Progenitor cell of endocrine pancreas (in vitro differentiated cells): ENCODE measurements at regions not wholly inside any gene's neighbourhood (a gene's known extent, or its start where the extent isn't known, plus 50 kb on each side); places are given as distances from the start of the nearest gene placed in this dataset.

Experiments used
- DNase-seq: peaks from one replicate; pipeline ENCODE4 v3.0.0; 2021; ENCODE audit warnings: low spot score; ENCODE audit not compliant: unreplicated experiment
- H3K27ac Mint-ChIP-seq: 2 replicates; pipeline ENCODE4 v1.8.0; 2021; ENCODE audit warnings: mild to moderate bottlenecking, moderate library complexity, mixed read lengths
- H3K27me3 Mint-ChIP-seq: 2 replicates; pipeline ENCODE4 v1.8.0; 2021; ENCODE audit warnings: mixed read lengths
- H3K36me3 Mint-ChIP-seq: 2 replicates; pipeline ENCODE4 v1.8.0; 2022; ENCODE audit warnings: mixed read lengths; ENCODE audit not compliant: insufficient read depth
- H3K4me1 Mint-ChIP-seq: 2 replicates; pipeline ENCODE4 v1.8.0; 2021; ENCODE audit warnings: low read depth, mixed read lengths
- H3K4me3 Mint-ChIP-seq: 2 replicates; pipeline ENCODE4 v1.8.0; 2021; ENCODE audit warnings: low read depth, mild to moderate bottlenecking, moderate library complexity, mixed read lengths
- H3K9me3 Mint-ChIP-seq: 2 replicates; pipeline ENCODE4 v1.8.0; 2021; ENCODE audit warnings: low read depth, mixed read lengths
- TF ChIP-seq, protein P1 (sequence below): fragments of 200-600 bp; sonication (generic); IDR thresholded peaks from one replicate; pipeline ENCODE4 v1.5.0; 2021; ENCODE audit warnings: antibody characterized with exemption, mild to moderate bottlenecking; ENCODE audit not compliant: unreplicated experiment

GRCh38 chr3:159782724-159783421, 205.8 kb upstream of the IL12A start:
- no peaks in the 10 kb centered on the region for H3K9me3 Mint-ChIP-seq
- TF ChIP-seq, protein P1, sequence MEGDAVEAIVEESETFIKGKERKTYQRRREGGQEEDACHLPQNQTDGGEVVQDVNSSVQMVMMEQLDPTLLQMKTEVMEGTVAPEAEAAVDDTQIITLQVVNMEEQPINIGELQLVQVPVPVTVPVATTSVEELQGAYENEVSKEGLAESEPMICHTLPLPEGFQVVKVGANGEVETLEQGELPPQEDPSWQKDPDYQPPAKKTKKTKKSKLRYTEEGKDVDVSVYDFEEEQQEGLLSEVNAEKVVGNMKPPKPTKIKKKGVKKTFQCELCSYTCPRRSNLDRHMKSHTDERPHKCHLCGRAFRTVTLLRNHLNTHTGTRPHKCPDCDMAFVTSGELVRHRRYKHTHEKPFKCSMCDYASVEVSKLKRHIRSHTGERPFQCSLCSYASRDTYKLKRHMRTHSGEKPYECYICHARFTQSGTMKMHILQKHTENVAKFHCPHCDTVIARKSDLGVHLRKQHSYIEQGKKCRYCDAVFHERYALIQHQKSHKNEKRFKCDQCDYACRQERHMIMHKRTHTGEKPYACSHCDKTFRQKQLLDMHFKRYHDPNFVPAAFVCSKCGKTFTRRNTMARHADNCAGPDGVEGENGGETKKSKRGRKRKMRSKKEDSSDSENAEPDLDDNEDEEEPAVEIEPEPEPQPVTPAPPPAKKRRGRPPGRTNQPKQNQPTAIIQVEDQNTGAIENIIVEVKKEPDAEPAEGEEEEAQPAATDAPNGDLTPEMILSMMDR, result no peak
- DNase-seq, result no peak
- no peak overlapping the region for H3K4me3 Mint-ChIP-seq
- H3K4me1 Mint-ChIP-seq, result peaks cover 33% of the 10 kb centered on the region
- no peak overlapping the region for H3K27ac Mint-ChIP-seq
- no peaks in the 10 kb centered on the region for H3K36me3 Mint-ChIP-seq
- peaks cover 8% of the 10 kb centered on the region for H3K27me3 Mint-ChIP-seq

DNA sequence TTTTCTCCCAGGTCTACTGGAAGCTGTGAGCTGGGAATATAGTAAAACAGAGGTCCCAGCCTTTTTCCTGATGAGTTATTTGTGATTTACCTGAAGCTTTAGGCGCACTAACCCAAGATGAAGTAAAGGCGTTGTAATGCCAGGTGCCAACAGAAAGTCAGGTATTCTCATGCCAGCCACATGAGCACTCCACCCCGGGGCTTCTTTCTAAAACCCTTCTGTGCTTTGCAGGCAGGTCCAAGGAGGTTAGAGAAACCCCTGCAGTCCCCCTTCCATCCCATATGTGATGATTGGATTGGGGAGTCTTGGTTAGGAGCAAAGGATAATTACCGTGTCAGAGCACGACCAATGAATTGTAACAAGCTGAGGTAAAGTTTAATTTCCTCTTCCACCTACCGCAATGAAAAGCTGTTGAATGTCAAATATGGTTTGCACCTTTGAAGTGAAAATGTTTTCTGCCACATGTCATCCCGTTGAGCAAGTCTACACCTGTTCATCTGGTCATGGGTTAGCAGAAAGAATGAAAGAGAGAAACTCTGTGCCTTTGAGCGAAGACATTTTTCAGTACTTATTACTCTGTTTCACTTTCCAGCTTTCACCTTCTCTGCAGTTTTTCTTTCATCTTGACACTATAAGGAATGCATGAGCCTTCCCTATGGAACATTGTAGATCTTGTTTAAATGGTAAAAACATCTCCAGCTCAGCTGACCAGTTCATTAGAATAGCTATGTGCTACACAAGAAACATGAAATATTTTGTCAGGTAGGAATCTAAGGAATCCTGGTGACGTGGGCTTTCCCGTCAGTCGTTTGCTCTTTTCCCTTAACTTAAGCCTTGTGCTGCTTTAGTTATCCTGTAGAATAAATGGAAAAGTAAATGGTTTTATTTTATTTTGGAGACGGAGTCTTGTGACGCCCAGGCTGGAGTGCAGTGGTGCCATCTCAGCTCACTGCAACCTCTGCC, 204.6 kb upstream of the IL12A start:
- H3K9me3 Mint-ChIP-seq, result no peaks in the 10 kb centered on the region
- TF ChIP-seq, protein P1, result no peak
- DNase-seq, result no peak
- peaks cover 43% of the 10 kb centered on the region for H3K4me1 Mint-ChIP-seq
- no peak overlapping the region for H3K4me3 Mint-ChIP-seq
- no peaks in the 10 kb centered on the region for H3K36me3 Mint-ChIP-seq
- peaks cover 8% of the 10 kb centered on the region for H3K27me3 Mint-ChIP-seq
- peak overlapping the region; percentile 2 for H3K27ac Mint-ChIP-seq

DNA sequence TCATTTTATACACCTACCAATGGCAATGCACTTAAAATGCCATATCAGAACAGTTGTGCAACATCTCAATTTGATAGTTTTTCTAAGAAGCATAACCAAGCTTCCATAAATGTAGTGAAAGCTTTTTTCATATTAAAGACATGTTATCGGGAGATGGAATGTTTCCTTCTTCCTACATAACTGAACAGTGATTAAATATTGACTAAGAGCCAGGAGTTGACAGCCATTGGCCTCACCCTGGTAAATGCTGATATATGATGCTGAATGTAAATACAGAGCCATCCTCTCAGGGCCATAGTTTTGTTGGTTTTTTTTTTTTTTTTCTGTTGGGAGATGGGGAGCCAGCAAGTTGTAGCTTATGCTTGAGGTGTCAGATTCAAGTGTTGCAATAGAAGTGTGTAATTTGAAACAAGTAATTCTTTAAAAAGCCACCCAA, 203.3 kb upstream of the IL12A start:
- no peaks in the 10 kb centered on the region for H3K9me3 Mint-ChIP-seq
- H3K27me3 Mint-ChIP-seq, result peaks cover 8% of the 10 kb centered on the region
- no peak overlapping the region for H3K4me3 Mint-ChIP-seq
- TF ChIP-seq, protein P1, result no peak
- no peaks in the 10 kb centered on the region for H3K36me3 Mint-ChIP-seq
- DNase-seq, result no peak
- peaks cover 52% of the 10 kb centered on the region for H3K4me1 Mint-ChIP-seq
- peak overlapping the region; percentile 0 for H3K27ac Mint-ChIP-seq

GRCh38 chr3:159786489-159787177, 202.0 kb upstream of the IL12A start:
- Mint-ChIP-seq H3K9me3 (no peaks in the 10 kb centered on the region), H3K4me3 (no peak overlapping the region), H3K4me1 (peaks cover 56% of the 10 kb centered on the region), H3K36me3 (no peaks in the 10 kb centered on the region), H3K27me3 (peaks cover 6% of the 10 kb centered on the region), H3K27ac (no peak overlapping the region)
- TF ChIP-seq, protein P1, result no peak
- DNase-seq, result no peak

GRCh38 chr3:159787178-159787574, 201.5 kb upstream of the IL12A start:
- TF ChIP-seq, protein P1, result no peak
- no peaks in the 10 kb centered on the region for H3K36me3 Mint-ChIP-seq
- H3K4me3 Mint-ChIP-seq, result no peak overlapping the region
- H3K27ac Mint-ChIP-seq, result no peak overlapping the region
- peaks cover 57% of the 10 kb centered on the region for H3K4me1 Mint-ChIP-seq
- no peak for DNase-seq
- H3K9me3 Mint-ChIP-seq, result no peaks in the 10 kb centered on the region
- peaks cover 6% of the 10 kb centered on the region for H3K27me3 Mint-ChIP-seq
